OCI-LY3 (cell line): ENCODE measurements at regions not wholly inside any gene's neighbourhood (a gene's known extent, or its start where the extent isn't known, plus 50 kb on each side); places are given as distances from the start of the nearest gene placed in this dataset.

Source experiments
- H2AFZ ChIP-seq: fragments of 200-600, 300-600 bp; shearing (Covaris generic); 2 replicates; pipeline ENCODE4 v1.6.0; 2014; ENCODE audit warnings: antibody characterized with exemption, low read depth, low read length
- H3K27ac ChIP-seq: fragments of 200-600, 300-600 bp; sonication (generic); 2 replicates; pipeline ENCODE4 v1.5.1; 2014; ENCODE audit warnings: mild to moderate bottlenecking, low read length, moderate library complexity, mixed read lengths
- H3K27me3 ChIP-seq: fragments of 200-600, 300-600 bp; sonication (generic); 2 replicates; pipeline ENCODE4 v1.6.1; 2014; ENCODE audit warnings: low read depth, low read length, mixed read lengths
- H3K36me3 ChIP-seq: fragments of 200-600, 300-600 bp; sonication (generic); replicated peaks from 2 replicates; pipeline ENCODE3; 2014; ENCODE audit warnings: low read depth, low read length, mixed read lengths
- H3K4me1 ChIP-seq: fragments of 300-600, 200-600 bp; sonication (generic); 2 replicates; pipeline ENCODE4 v1.6.1; 2014; ENCODE audit warnings: low read length, mixed read lengths
- H3K4me2 ChIP-seq: fragments of 200-600, 300-600 bp; sonication (generic); 2 replicates; pipeline ENCODE4 v1.6.1; 2014; ENCODE audit warnings: low read length, mixed read lengths
- H3K4me3 ChIP-seq: fragments of 300-600, 200-600 bp; sonication (generic); 2 replicates; pipeline ENCODE4 v1.5.1; 2014; ENCODE audit warnings: antibody characterized with exemption, mild to moderate bottlenecking, low read length, moderate library complexity
- H3K79me2 ChIP-seq: fragments of 300-600, 200-600 bp; shearing (Covaris generic); 2 replicates; pipeline ENCODE4 v1.6.1; 2014; ENCODE audit warnings: mild to moderate bottlenecking, low read length, mixed read lengths
- H3K9ac ChIP-seq: fragments of 300-600, 200-600 bp; shearing (Covaris generic); 2 replicates; pipeline ENCODE4 v1.6.0; 2014; ENCODE audit warnings: mild to moderate bottlenecking, low read length, moderate library complexity
- H3K9me3 ChIP-seq: fragments of 200-600, 300-600 bp; shearing (Covaris generic); 2 replicates; pipeline ENCODE4 v1.6.1; 2014; ENCODE audit warnings: low read length, mixed read lengths; ENCODE audit not compliant: insufficient read depth
- H4K20me1 ChIP-seq: fragments of 200-600, 300-600 bp; sonication (generic); 2 replicates; pipeline ENCODE4 v1.6.1; 2016; ENCODE audit warnings: low read length, mixed read lengths; ENCODE audit not compliant: insufficient read depth
- EZH2phosphoT487 ChIP-seq: fragments of 200-600 bp; shearing (Covaris generic); IDR thresholded peaks from 2 replicates; pipeline ENCODE4 v1.6.1; 2018; ENCODE audit warnings: antibody characterized with exemption, mixed run types, low read depth
- TF ChIP-seq, protein P1 (sequence below): fragments of 200-600, 300-600 bp; sonication (generic); IDR thresholded peaks from 2 replicates; pipeline ENCODE4 v1.5.1; 2014; ENCODE audit warnings: antibody characterized with exemption, low read length, low read depth

GRCh38 chr6:167647306-167647705 lies 179.4 kb upstream of the AFDN start:
- no peak for TF ChIP-seq EZH2phosphoT487
- TF ChIP-seq, protein P1, sequence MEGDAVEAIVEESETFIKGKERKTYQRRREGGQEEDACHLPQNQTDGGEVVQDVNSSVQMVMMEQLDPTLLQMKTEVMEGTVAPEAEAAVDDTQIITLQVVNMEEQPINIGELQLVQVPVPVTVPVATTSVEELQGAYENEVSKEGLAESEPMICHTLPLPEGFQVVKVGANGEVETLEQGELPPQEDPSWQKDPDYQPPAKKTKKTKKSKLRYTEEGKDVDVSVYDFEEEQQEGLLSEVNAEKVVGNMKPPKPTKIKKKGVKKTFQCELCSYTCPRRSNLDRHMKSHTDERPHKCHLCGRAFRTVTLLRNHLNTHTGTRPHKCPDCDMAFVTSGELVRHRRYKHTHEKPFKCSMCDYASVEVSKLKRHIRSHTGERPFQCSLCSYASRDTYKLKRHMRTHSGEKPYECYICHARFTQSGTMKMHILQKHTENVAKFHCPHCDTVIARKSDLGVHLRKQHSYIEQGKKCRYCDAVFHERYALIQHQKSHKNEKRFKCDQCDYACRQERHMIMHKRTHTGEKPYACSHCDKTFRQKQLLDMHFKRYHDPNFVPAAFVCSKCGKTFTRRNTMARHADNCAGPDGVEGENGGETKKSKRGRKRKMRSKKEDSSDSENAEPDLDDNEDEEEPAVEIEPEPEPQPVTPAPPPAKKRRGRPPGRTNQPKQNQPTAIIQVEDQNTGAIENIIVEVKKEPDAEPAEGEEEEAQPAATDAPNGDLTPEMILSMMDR: no peak
- Histone ChIP-seq H3K27ac (no peak overlapping the region), H2AFZ (no peak overlapping the region), H3K9ac (no peak overlapping the region), H3K79me2 (no peaks in the 10 kb centered on the region), H4K20me1 (no peaks in the 10 kb centered on the region), H3K27me3 (no peaks in the 10 kb centered on the region), H3K36me3 (no peaks in the 10 kb centered on the region), H3K9me3 (no peaks in the 10 kb centered on the region), H3K4me1 (peaks cover 5% of the 10 kb centered on the region), H3K4me2 (no peak overlapping the region), H3K4me3 (no peak overlapping the region)

GRCh38 chr6:167647737-167648470 lies 178.8 kb upstream of the AFDN start:
- H4K20me1 ChIP-seq: no peaks in the 10 kb centered on the region
- H2AFZ ChIP-seq: no peak overlapping the region
- H3K36me3 ChIP-seq: no peaks in the 10 kb centered on the region
- no peaks in the 10 kb centered on the region for H3K9me3 ChIP-seq
- peaks cover 5% of the 10 kb centered on the region for H3K4me1 ChIP-seq
- H3K9ac ChIP-seq: no peak overlapping the region
- H3K27ac ChIP-seq: no peak overlapping the region
- no peak overlapping the region for H3K4me3 ChIP-seq
- no peak overlapping the region for H3K4me2 ChIP-seq
- no peaks in the 10 kb centered on the region for H3K79me2 ChIP-seq
- H3K27me3 ChIP-seq: no peaks in the 10 kb centered on the region
- TF ChIP-seq EZH2phosphoT487: no peak
- TF ChIP-seq, protein P1: no peak

- Histone ChIP-seq H2AFZ (no peak overlapping the region), H3K4me3 (no peak overlapping the region), H3K27me3 (no peaks in the 10 kb centered on the region), H3K9me3 (no peaks in the 10 kb centered on the region), H3K4me2 (no peak overlapping the region), H3K79me2 (no peaks in the 10 kb centered on the region), H3K9ac (no peak overlapping the region), H3K27ac (no peak overlapping the region), H3K36me3 (no peaks in the 10 kb centered on the region), H3K4me1 (peaks cover 5% of the 10 kb centered on the region), H4K20me1 (no peaks in the 10 kb centered on the region)
- TF ChIP-seq EZH2phosphoT487: no peak
- TF ChIP-seq, protein P1: no peak
Observed at GRCh38 chr6:167648501-167649278, 178.0 kb upstream of the AFDN start.

DNA sequence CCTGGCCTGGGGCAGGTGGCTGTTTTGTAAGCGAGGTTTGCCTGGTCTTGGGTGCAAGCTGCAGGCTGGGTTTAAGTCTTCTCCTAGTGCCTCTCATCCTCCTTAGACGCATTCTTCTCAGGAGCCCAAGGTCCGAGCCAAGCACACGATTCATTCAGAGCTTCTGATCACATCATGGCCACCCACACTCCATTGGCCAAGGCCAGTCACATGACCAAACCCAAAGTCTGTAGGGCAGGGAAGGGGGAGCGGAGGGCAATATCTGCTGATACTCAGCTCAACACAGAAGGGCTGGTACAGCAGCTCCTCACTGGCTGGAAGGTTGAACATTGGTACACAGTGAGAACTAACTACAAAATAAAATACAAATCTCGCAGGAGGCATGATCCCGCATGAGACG lies 177.2 kb upstream of the AFDN start:
- H4K20me1 ChIP-seq: no peaks in the 10 kb centered on the region
- peaks cover 5% of the 10 kb centered on the region for H3K4me1 ChIP-seq
- no peak overlapping the region for H3K4me3 ChIP-seq
- no peak overlapping the region for H3K4me2 ChIP-seq
- H3K9me3 ChIP-seq: no peaks in the 10 kb centered on the region
- no peaks in the 10 kb centered on the region for H3K36me3 ChIP-seq
- no peak overlapping the region for H3K9ac ChIP-seq
- no peak overlapping the region for H2AFZ ChIP-seq
- H3K27ac ChIP-seq: no peak overlapping the region
- no peaks in the 10 kb centered on the region for H3K27me3 ChIP-seq
- TF ChIP-seq EZH2phosphoT487: no peak
- TF ChIP-seq, protein P1: no peak
- no peaks in the 10 kb centered on the region for H3K79me2 ChIP-seq
